A549 (cell line): ENCODE measurements at regions not wholly inside any gene's neighbourhood (a gene's known extent, or its start where the extent isn't known, plus 50 kb on each side); places are given as distances from the start of the nearest gene placed in this dataset.

Experiments used
- ATAC-seq, 2 experiments: fragments of 200-7000 bp in 1 of 2; fragments of >200 bp in 1 of 2; cut with Nextera tagmentation in 1 of 2; cut with Tn5 transposase in 1 of 2; 3 replicates each; pipeline versions ENCODE4 v1.8.0 to v1.9.1; 2018 to 2020; ENCODE audit warnings: mild to moderate bottlenecking in 1 of 2, moderate library complexity in 1 of 2
- CTCF ChIA-PET: fragments of 300-600 bp; sonication (Branson Sonifier 250); formaldehyde crosslinking; extraction: SDS; loops from one replicate; lab custom pipeline; 2021; ENCODE audit warnings: antibody characterized with exemption, inconsistent platforms; lab: Yijun Ruan, JAX
- POLR2A ChIA-PET: fragments of 350-600 bp; formaldehyde crosslinking; extraction: SDS; loops from one replicate; lab custom pipeline; 2021; ENCODE audit warnings: antibody characterized with exemption, inconsistent platforms; lab: Yijun Ruan, JAX
- DNase-seq, 2 experiments: peaks; one replicate each; pipeline versions ENCODE4 v3.0.0 to v3.0.0-alpha.2; 2011 to 2016; ENCODE audit warnings: low read depth in 1 of 2, low spot score in 1 of 2
- FAIRE-seq: peaks from 2 replicates; lab custom pipeline; 2011; peaks lifted over from hg19 to GRCh38; lab: Jason Lieb, UNC
- H3K27ac ChIP-seq, 2 experiments: fragments of >200 bp; sonication (Bioruptor Twin); formaldehyde crosslinking; 3 replicates each; pipeline ENCODE4 v1.5.1; 2016 to 2017
- H3K4me1 ChIP-seq: fragments of >200 bp; sonication (Bioruptor Twin); formaldehyde crosslinking; 3 replicates; pipeline ENCODE4 v1.6.1; 2016
- H3K4me2 ChIP-seq: fragments of >200 bp; sonication (Bioruptor Twin); formaldehyde crosslinking; 3 replicates; pipeline ENCODE4 v1.6.1; 2016
- H3K4me3 ChIP-seq: fragments of >200 bp; sonication (Bioruptor Twin); formaldehyde crosslinking; 3 replicates; pipeline ENCODE4 v1.5.1; 2016
- H3K9me3 ChIP-seq: fragments of >200 bp; sonication (Bioruptor Twin); formaldehyde crosslinking; 3 replicates; pipeline ENCODE4 v1.6.1; 2016
- CBX2 ChIP-seq: fragments of 200-600 bp; sonication (generic); IDR thresholded peaks from 2 replicates; pipeline ENCODE4 v1.6.1; 2016; ENCODE audit warnings: low read depth, mild to moderate bottlenecking, borderline replicate concordance
- CHD2 ChIP-seq: fragments of 150-350 bp; IDR thresholded peaks from 2 replicates; pipeline ENCODE4 v1.6.1; 2014; ENCODE audit warnings: low read length; ENCODE audit not compliant: partially characterized antibody
- CHD4 ChIP-seq: fragments of 200-600 bp; sonication (generic); IDR thresholded peaks from 2 replicates; pipeline ENCODE4 v1.6.1; 2016; ENCODE audit warnings: antibody characterized with exemption, mild to moderate bottlenecking, borderline replicate concordance
- CTCF ChIP-seq: fragments of >200 bp; sonication (Bioruptor Twin); formaldehyde crosslinking; IDR thresholded peaks from 3 replicates; pipeline ENCODE4 v1.5.1; 2016
- EHF ChIP-seq: fragments of 250-450 bp; sonication (Bioruptor Pico); IDR thresholded peaks from 2 replicates; pipeline ENCODE4 v1.5.0; 2020; ENCODE audit warnings: mild to moderate bottlenecking
- ESRRA ChIP-seq: fragments of 150-350 bp; IDR thresholded peaks from 2 replicates; pipeline ENCODE4 v1.6.1; 2014; ENCODE audit warnings: mild to moderate bottlenecking, low read length, borderline replicate concordance
- FOSL2 ChIP-seq, 2 experiments: fragments of 450-650 bp in 1 of 2; fragments of >200 bp in 1 of 2; sonication (Bioruptor Twin) in 1 of 2; formaldehyde crosslinking; IDR thresholded peaks; 2 replicates each; pipeline versions ENCODE4 v1.5.0 to v1.6.1; 2016 to 2020; ENCODE audit warnings: mild to moderate bottlenecking in 1 of 2, moderate library complexity in 1 of 2
- FOXS1 ChIP-seq: fragments of 250-450 bp; sonication (Bioruptor Pico); IDR thresholded peaks from 2 replicates; pipeline ENCODE4 v1.5.0; 2020; ENCODE audit warnings: mild to moderate bottlenecking, moderate library complexity
- HDAC2 ChIP-seq: fragments of 200-600 bp; sonication (generic); IDR thresholded peaks from 2 replicates; pipeline ENCODE4 v1.6.1; 2016
- HOXB13 ChIP-seq: fragments of 250-450 bp; sonication (Bioruptor Pico); IDR thresholded peaks from 2 replicates; pipeline ENCODE4 v1.5.0; 2020; ENCODE audit warnings: low read depth, mild to moderate bottlenecking, moderate library complexity
- HOXB5 ChIP-seq: fragments of 250-450 bp; sonication (Bioruptor Pico); IDR thresholded peaks from 2 replicates; pipeline ENCODE4 v1.5.0; 2020; ENCODE audit warnings: mild to moderate bottlenecking, moderate library complexity
- MAFK ChIP-seq: fragments of 450-650 bp; IDR thresholded peaks from 2 replicates; pipeline ENCODE4 v1.6.1; 2014; ENCODE audit not compliant: partially characterized antibody
- MAX ChIP-seq: IDR thresholded peaks from 2 replicates; pipeline ENCODE4 v1.6.1; 2012
- NFE2L2 ChIP-seq: fragments of 150-350 bp; conservative IDR thresholded peaks from 2 replicates; pipeline ENCODE4 v1.6.1; 2014; ENCODE audit warnings: low read length
- NR3C1 ChIP-seq: fragments of >200 bp; sonication (Bioruptor Twin); formaldehyde crosslinking; IDR thresholded peaks from 3 replicates; pipeline ENCODE4 v1.6.1; 2017
- PHF8 ChIP-seq: fragments of 200-600 bp; sonication (generic); IDR thresholded peaks from 2 replicates; pipeline ENCODE4 v1.6.1; 2016; ENCODE audit warnings: low read depth, mild to moderate bottlenecking, antibody characterized with exemption, moderate library complexity, borderline replicate concordance
- POLR2AphosphoS2 ChIP-seq: conservative IDR thresholded peaks from 2 replicates; pipeline ENCODE4 v1.6.1; 2012; ENCODE audit warnings: low read length, improper control_type of control experiment, inconsistent platforms
- RAD21 ChIP-seq, 2 experiments: fragments of >200 bp in 1 of 2; sonication (Bioruptor Twin) in 1 of 2; formaldehyde crosslinking in 1 of 2; IDR thresholded peaks in 1 of 2; conservative IDR thresholded peaks in 1 of 2; 2 replicates in 1 of 2; 3 replicates in 1 of 2; pipeline ENCODE4 v1.6.1; 2012 to 2018; ENCODE audit warnings: inconsistent platforms in 1 of 2
- RARB ChIP-seq: fragments of 250-450 bp; sonication (Bioruptor Pico); IDR thresholded peaks from 2 replicates; pipeline ENCODE4 v1.8.0; 2021; ENCODE audit warnings: mild to moderate bottlenecking, moderate library complexity
- RCOR1 ChIP-seq: fragments of 150-350 bp; IDR thresholded peaks from 2 replicates; pipeline ENCODE4 v1.6.1; 2014; ENCODE audit warnings: antibody characterized with exemption, low read length, low read depth
- RNF2 ChIP-seq: fragments of 200-600 bp; sonication (generic); IDR thresholded peaks from 2 replicates; pipeline ENCODE4 v1.6.1; 2016; ENCODE audit warnings: low read depth, mild to moderate bottlenecking, antibody characterized with exemption, moderate library complexity, borderline replicate concordance
- ZC3H11A ChIP-seq: fragments of 450-650 bp; IDR thresholded peaks from 2 replicates; pipeline ENCODE4 v1.6.1; 2014; ENCODE audit warnings: antibody characterized with exemption, mild to moderate bottlenecking
- ZSCAN20 ChIP-seq: fragments of 250-450 bp; sonication (Bioruptor Pico); IDR thresholded peaks from 2 replicates; pipeline ENCODE4 v1.8.0; 2022; ENCODE audit warnings: mild to moderate bottlenecking, moderate library complexity
- WGBS: methylation state at CpG from one replicate; pipeline ENCODE4 v1.1.6; 2017; ENCODE audit errors: missing lambda C conversion rate; 5-methylcytosine and 5-hydroxymethylcytosine counted together
- TF ChIP-seq, protein P1 (sequence below): fragments of >200 bp; sonication (Bioruptor Twin); formaldehyde crosslinking; IDR thresholded peaks from 3 replicates; pipeline ENCODE4 v1.6.1; 2016
- TF ChIP-seq, protein P2 (sequence below): IDR thresholded peaks from 2 replicates; pipeline ENCODE4 v1.6.1; 2012; ENCODE audit warnings: low read depth, borderline replicate concordance
- TF ChIP-seq, protein P3 (sequence below): IDR thresholded peaks from 2 replicates; pipeline ENCODE4 v1.6.1; 2012

- ATAC-seq (no peak), FAIRE-seq (no peak), DNase-seq (no peak)
- Histone ChIP-seq H3K9me3 (no peaks in the 10 kb centered on the region), H3K4me1 (no peaks in the 10 kb centered on the region), H3K4me3 (no peak overlapping the region), H3K27ac (no peak overlapping the region), H3K4me2 (no peak overlapping the region)
- CTCF ChIA-PET: no interaction called here
- TF ChIP-seq FOSL2 (IDR thresholded peaks at IDR 0.05) (no peak), FOSL2 (CRISPR knock-in tag; IDR thresholded peaks at IDR 0.05) (no peak), CBX2 (no peak), CHD2 (no peak), PHF8 (no peak), NFE2L2 (no peak), NR3C1 (no peak), RARB (CRISPR knock-in tag) (no peak), ZC3H11A (no peak), MAFK (no peak), HOXB13 (CRISPR knock-in tag) (no peak), CHD4 (no peak), POLR2AphosphoS2 (no peak)
- TF ChIP-seq, protein P1, sequence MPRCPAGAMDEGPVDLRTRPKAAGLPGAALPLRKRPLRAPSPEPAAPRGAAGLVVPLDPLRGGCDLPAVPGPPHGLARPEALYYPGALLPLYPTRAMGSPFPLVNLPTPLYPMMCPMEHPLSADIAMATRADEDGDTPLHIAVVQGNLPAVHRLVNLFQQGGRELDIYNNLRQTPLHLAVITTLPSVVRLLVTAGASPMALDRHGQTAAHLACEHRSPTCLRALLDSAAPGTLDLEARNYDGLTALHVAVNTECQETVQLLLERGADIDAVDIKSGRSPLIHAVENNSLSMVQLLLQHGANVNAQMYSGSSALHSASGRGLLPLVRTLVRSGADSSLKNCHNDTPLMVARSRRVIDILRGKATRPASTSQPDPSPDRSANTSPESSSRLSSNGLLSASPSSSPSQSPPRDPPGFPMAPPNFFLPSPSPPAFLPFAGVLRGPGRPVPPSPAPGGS: no peak
- TF ChIP-seq, protein P2, sequence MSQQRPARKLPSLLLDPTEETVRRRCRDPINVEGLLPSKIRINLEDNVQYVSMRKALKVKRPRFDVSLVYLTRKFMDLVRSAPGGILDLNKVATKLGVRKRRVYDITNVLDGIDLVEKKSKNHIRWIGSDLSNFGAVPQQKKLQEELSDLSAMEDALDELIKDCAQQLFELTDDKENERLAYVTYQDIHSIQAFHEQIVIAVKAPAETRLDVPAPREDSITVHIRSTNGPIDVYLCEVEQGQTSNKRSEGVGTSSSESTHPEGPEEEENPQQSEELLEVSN: no peak
- WGBS: 82% methylated on average over 2 of the region's 2 CpGs
- POLR2A ChIA-PET: no interaction called here
Observed at GRCh38 chr5:77842243-77842642, 66.1 kb upstream of the TBCA start.

GRCh38 chr5:77841616-77842015 is 65.5 kb upstream of the TBCA start:
- TF ChIP-seq ZSCAN20 (CRISPR knock-in tag): no peak
- no peak for TF ChIP-seq RCOR1
- no peak for TF ChIP-seq MAFK
- no peak for TF ChIP-seq ESRRA
- TF ChIP-seq, protein P3, sequence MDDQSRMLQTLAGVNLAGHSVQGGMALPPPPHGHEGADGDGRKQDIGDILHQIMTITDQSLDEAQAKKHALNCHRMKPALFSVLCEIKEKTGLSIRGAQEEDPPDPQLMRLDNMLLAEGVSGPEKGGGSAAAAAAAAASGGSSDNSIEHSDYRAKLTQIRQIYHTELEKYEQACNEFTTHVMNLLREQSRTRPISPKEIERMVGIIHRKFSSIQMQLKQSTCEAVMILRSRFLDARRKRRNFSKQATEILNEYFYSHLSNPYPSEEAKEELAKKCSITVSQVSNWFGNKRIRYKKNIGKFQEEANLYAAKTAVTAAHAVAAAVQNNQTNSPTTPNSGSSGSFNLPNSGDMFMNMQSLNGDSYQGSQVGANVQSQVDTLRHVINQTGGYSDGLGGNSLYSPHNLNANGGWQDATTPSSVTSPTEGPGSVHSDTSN: no peak
- 61% methylated on average over 2 of the region's 2 CpGs for WGBS
- ATAC-seq (no peak), DNase-seq (no peak), FAIRE-seq (no peak)
- Histone ChIP-seq H3K4me3 (no peak overlapping the region), H3K4me2 (no peak overlapping the region), H3K4me1 (no peaks in the 10 kb centered on the region), H3K9me3 (no peaks in the 10 kb centered on the region), H3K27ac (no peak overlapping the region)
- CTCF ChIA-PET: no interaction called here
- POLR2A ChIA-PET: no interaction called here

GRCh38 chr5:77840930-77841329 is 64.8 kb upstream of the TBCA start:
- no peak overlapping the region for H3K27ac ChIP-seq
- TF ChIP-seq ZSCAN20 (CRISPR knock-in tag): no peak
- peak; percentile 35 for TF ChIP-seq NFE2L2
- peak; percentile 79 for TF ChIP-seq MAFK
- no peak for TF ChIP-seq ZC3H11A
- ChIA-PET CTCF (interaction anchor here (1.1 kb wide), 1 partner anchor 16 kb away, joined by 3 read pairs; no protein-coding TSS in a partner anchor), POLR2A (no interaction called here)
- no peak overlapping the region for H3K4me3 ChIP-seq
- H3K9me3 ChIP-seq: no peaks in the 10 kb centered on the region
- no peak overlapping the region for H3K4me2 ChIP-seq
- WGBS: 85% methylated on average over 6 of the region's 6 CpGs
- no peak for DNase-seq
- no peak for ATAC-seq
- no peaks in the 10 kb centered on the region for H3K4me1 ChIP-seq
- FAIRE-seq: no peak

GRCh38 chr5:77839691-77840090 is 63.6 kb upstream of the TBCA start:
- H3K4me1 ChIP-seq: no peaks in the 10 kb centered on the region
- TF ChIP-seq HDAC2 (no peak), CTCF (no peak), EHF (no peak), FOXS1 (CRISPR knock-in tag) (no peak), RNF2 (no peak), HOXB5 (CRISPR knock-in tag) (no peak), MAX (no peak), RAD21 (conservative IDR thresholded peaks at IDR 0.05 in 1 of 2, IDR thresholded peaks at IDR 0.05 in 1 of 2) (no peak)
- FAIRE-seq (no peak), DNase-seq (no peak), ATAC-seq (no peak)
- H3K27ac ChIP-seq: no peak overlapping the region
- H3K4me3 ChIP-seq: no peak overlapping the region
- 60% methylated on average over 3 of the region's 3 CpGs for whole genome bisulfite sequencing
- H3K9me3 ChIP-seq: no peaks in the 10 kb centered on the region
- no peak overlapping the region for H3K4me2 ChIP-seq
- ChIA-PET POLR2A (no interaction called here), CTCF (no interaction called here)
